ENCODE measurements at regions not wholly inside any gene's neighbourhood (a gene's known extent, or its start where the extent isn't known, plus 50 kb on each side); places are given as distances from the start of the nearest gene placed in this dataset.

DNA sequence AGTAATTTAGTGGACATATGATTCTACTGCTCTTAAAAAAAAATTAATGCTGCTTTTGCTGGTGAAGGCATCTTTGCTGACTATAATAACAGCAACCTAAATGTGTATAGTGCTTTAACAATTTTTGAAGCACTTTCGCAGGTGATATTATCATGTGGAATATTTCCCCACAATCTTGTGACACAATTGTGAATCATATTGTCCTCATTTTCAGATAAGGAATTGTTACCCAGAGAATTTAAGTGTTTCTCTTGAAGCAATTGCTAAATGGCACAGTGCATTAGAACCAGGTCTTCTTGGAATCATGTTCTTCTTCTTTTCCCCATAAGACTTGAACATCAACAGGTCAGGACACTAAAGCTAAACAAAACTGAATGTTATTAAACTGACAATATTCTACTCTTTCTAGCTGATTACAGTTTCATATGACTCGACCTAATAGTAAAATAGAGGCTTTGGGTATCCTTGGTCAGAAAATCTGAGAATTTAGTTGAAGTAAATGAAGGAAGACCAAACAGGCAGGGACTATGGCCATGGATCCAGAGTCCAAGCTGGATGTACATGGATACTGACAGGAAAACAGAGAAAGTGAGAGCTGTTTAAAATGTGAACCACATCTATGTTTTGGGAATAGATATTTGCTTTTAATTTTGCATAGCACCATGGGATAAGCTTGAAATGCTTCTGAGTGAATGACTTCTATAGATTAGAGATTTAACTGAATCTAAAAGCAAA is 121.8 kb upstream of the SLC35B3 start:
- intact Hi-C loops (cut with micrococcal nuclease) (no loop called here), dilution Hi-C loops (cut with MboI; ENCODE audit: extremely low pct_ligation_motif_present, low sequenced_read_pairs) (no loop called here)
- Histone ChIP-seq H3K4me1 (ENCODE audit: control insufficient read depth, extremely low read depth, insufficient read depth, low read length) (no peaks in the 10 kb centered on the region), H3K4me3 (replicated peaks in 1 of 3; ENCODE audit: insufficient read depth in 1 of 3, low read depth in 1 of 3, low read length in 3 of 3) (no peak overlapping the region), H3K79me2 (ENCODE audit: control insufficient read depth, insufficient read depth, low read length) (no peaks in the 10 kb centered on the region), H3K9me1 (replicated peaks; ENCODE audit: control insufficient read depth, extremely low read depth, insufficient read depth, low read length) (no peaks in the 10 kb centered on the region), H3K27ac (ENCODE audit: insufficient read depth, low read depth, low read length) (no peak overlapping the region), H3K9ac (replicated peaks; ENCODE audit: extremely low read depth, insufficient read depth, low read length) (no peak overlapping the region), H3K9me3 (replicated peaks; ENCODE audit: control insufficient read depth, insufficient read depth, low read length) (no peaks in the 10 kb centered on the region), H3K27me3 (ENCODE audit: control insufficient read depth in 2 of 2, insufficient read depth in 2 of 2, low read length in 2 of 2) (no peaks in the 10 kb centered on the region), H2AFZ (ENCODE audit: low read depth, low read length) (no peak overlapping the region), H3K36me3 (ENCODE audit: control insufficient read depth in 2 of 2, extremely low read depth in 1 of 2, insufficient read depth in 2 of 2, low read length in 2 of 2) (no peaks in the 10 kb centered on the region), H4K20me1 (replicated peaks; ENCODE audit: control insufficient read depth, extremely low read depth, insufficient read depth, low read length) (no peaks in the 10 kb centered on the region), H3K4me2 (ENCODE audit: insufficient read depth, low read length) (no peak overlapping the region)
- FAIRE-seq (no peak), DNase-seq (ENCODE audit: low read depth, low spot score) (no peak)
- POLR2A ChIA-PET = no interaction called here
- TF ChIP-seq MYC (IDR thresholded peaks at IDR 0.05; ENCODE audit: low read depth, low read length) (no peak), GATA2 (IDR thresholded peaks at IDR 0.05; ENCODE audit: insufficient read depth, insufficient read length, low read depth, low read length) (no peak), JUN (IDR thresholded peaks at IDR 0.05; ENCODE audit: borderline replicate concordance, insufficient read depth, insufficient read length, low read depth) (no peak), POLR2AphosphoS5 (IDR thresholded peaks at IDR 0.05; ENCODE audit: insufficient read depth, low read depth, low read length) (no peak), POLR2A (IDR thresholded peaks at IDR 0.05; ENCODE audit: low read depth, low read length) (no peak), EZH2 (IDR thresholded peaks at IDR 0.05; ENCODE audit: borderline replicate concordance, low read depth, low read length, severe bottlenecking) (no peak), FOS (IDR thresholded peaks at IDR 0.05; ENCODE audit: borderline replicate concordance, insufficient read depth, low read length) (no peak)
- TF ChIP-seq, protein P1, sequence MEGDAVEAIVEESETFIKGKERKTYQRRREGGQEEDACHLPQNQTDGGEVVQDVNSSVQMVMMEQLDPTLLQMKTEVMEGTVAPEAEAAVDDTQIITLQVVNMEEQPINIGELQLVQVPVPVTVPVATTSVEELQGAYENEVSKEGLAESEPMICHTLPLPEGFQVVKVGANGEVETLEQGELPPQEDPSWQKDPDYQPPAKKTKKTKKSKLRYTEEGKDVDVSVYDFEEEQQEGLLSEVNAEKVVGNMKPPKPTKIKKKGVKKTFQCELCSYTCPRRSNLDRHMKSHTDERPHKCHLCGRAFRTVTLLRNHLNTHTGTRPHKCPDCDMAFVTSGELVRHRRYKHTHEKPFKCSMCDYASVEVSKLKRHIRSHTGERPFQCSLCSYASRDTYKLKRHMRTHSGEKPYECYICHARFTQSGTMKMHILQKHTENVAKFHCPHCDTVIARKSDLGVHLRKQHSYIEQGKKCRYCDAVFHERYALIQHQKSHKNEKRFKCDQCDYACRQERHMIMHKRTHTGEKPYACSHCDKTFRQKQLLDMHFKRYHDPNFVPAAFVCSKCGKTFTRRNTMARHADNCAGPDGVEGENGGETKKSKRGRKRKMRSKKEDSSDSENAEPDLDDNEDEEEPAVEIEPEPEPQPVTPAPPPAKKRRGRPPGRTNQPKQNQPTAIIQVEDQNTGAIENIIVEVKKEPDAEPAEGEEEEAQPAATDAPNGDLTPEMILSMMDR (IDR thresholded peaks at IDR 0.05; ENCODE audit: extremely low read depth in 1 of 2, insufficient read depth in 1 of 2, low read depth in 1 of 2, low read length in 2 of 2) = no peak
- TF ChIP-seq, protein P2, sequence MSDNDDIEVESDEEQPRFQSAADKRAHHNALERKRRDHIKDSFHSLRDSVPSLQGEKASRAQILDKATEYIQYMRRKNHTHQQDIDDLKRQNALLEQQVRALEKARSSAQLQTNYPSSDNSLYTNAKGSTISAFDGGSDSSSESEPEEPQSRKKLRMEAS (IDR thresholded peaks at IDR 0.05; ENCODE audit: insufficient read depth, insufficient read length) = no peak
- CTCF ChIA-PET = no interaction called here
- no TSS peak for BruUV-seq (replicated peaks)
